ENCODE measurements at regions not wholly inside any gene's neighbourhood (a gene's known extent, or its start where the extent isn't known, plus 50 kb on each side); places are given as distances from the start of the nearest gene placed in this dataset.

GRCh38 chr2:37782155-37782673, 110.8 kb upstream of the CDC42EP3 start:
- H3K4me3 ChIP-seq, result no peak overlapping the region
- no peak for DNase-seq (ENCODE audit: low spot score)
- TF ChIP-seq, protein P1, sequence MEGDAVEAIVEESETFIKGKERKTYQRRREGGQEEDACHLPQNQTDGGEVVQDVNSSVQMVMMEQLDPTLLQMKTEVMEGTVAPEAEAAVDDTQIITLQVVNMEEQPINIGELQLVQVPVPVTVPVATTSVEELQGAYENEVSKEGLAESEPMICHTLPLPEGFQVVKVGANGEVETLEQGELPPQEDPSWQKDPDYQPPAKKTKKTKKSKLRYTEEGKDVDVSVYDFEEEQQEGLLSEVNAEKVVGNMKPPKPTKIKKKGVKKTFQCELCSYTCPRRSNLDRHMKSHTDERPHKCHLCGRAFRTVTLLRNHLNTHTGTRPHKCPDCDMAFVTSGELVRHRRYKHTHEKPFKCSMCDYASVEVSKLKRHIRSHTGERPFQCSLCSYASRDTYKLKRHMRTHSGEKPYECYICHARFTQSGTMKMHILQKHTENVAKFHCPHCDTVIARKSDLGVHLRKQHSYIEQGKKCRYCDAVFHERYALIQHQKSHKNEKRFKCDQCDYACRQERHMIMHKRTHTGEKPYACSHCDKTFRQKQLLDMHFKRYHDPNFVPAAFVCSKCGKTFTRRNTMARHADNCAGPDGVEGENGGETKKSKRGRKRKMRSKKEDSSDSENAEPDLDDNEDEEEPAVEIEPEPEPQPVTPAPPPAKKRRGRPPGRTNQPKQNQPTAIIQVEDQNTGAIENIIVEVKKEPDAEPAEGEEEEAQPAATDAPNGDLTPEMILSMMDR (IDR thresholded peaks at IDR 0.05), result no peak
- peak overlapping the region; percentile 64 to 80 for H3K27ac ChIP-seq

GRCh38 chr2:37782721-37783371, 111.4 kb upstream of the CDC42EP3 start:
- no peak overlapping the region for H3K4me3 ChIP-seq
- TF ChIP-seq, protein P1 (IDR thresholded peaks at IDR 0.05), result no peak
- no peak for DNase-seq (ENCODE audit: low spot score)
- H3K27ac ChIP-seq, result peak overlapping the region; percentile 64 to 80

GRCh38 chr2:37783545-37783944, 112.1 kb upstream of the CDC42EP3 start:
- no peak overlapping the region for H3K4me3 ChIP-seq
- DNase-seq (ENCODE audit: low spot score), result no peak
- H3K27ac ChIP-seq, result no peak overlapping the region
- TF ChIP-seq, protein P1 (IDR thresholded peaks at IDR 0.05), result no peak

GRCh38 chr2:37784071-37784758, 112.8 kb upstream of the CDC42EP3 start:
- H3K27ac ChIP-seq, result no peak overlapping the region
- TF ChIP-seq, protein P1 (IDR thresholded peaks at IDR 0.05), result no peak
- DNase-seq (ENCODE audit: low spot score), result no peak

GRCh38 chr2:37784759-37785149, 113.3 kb upstream of the CDC42EP3 start:
- DNase-seq (ENCODE audit: low spot score), result no peak
- TF ChIP-seq, protein P1 (IDR thresholded peaks at IDR 0.05), result no peak
- Histone ChIP-seq H3K27ac (no peak overlapping the region), H3K4me3 (no peak overlapping the region)

More at GRCh38 chr2:37784071-37784758, 112.8 kb upstream of the CDC42EP3 start:
- H3K4me3 ChIP-seq, result no peak overlapping the region

GRCh38 chr2:37786191-37786698, 114.8 kb upstream of the CDC42EP3 start:
- DNase-seq (ENCODE audit: low spot score), result no peak
- no peak overlapping the region for H3K27ac ChIP-seq
- TF ChIP-seq, protein P1 (IDR thresholded peaks at IDR 0.05), result no peak

More at GRCh38 chr2:37786191-37786698, 114.8 kb upstream of the CDC42EP3 start:
- no peak overlapping the region for H3K4me3 ChIP-seq
